Jurkat, Clone E6-1 (cell line): ENCODE measurements at regions not wholly inside any gene's neighbourhood (a gene's known extent, or its start where the extent isn't known, plus 50 kb on each side); places are given as distances from the start of the nearest gene placed in this dataset.

Experiments used
- DNase-seq: peaks from one replicate; pipeline ENCODE4 v3.0.0-alpha.2; 2011; ENCODE audit warnings: low read depth, low spot score
- H3K4me3 ChIP-seq: 2 replicates; pipeline ENCODE4 v1.5.1; 2011; ENCODE audit warnings: mild to moderate bottlenecking, low read length, control low read depth, moderate library complexity

DNA sequence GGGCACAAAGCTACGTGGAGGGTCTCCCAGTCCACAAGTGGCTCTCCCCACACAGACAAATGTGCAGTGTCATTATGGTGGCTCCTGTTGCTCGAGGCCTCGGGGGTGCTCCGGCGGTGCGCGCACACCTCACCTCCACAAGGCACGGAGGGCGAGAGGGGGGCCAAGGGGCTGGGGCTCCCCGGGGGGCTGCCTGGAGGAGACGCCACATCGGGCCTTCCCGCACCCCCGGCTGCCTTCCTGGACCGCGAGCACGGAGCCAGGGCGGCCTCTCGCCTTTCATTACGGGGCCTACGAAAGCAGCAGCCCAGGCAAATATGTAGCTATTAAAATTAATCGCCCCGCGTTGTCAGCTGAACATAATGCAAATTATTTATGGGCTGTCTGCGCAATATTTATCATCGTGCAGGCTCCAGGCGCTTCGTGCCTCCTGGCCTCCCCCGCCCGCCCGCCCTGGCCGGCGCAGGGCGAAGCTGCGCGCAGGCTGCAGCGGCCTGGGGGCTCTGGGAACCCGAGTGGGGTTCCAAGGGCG is 70.8 kb upstream of the BCOR start:
- H3K4me3 ChIP-seq, result no peak overlapping the region
- DNase-seq, result no peak

GRCh38 chrX:40167850-40168479 is 70.2 kb upstream of the BCOR start:
- DNase-seq, result no peak
- H3K4me3 ChIP-seq, result no peak overlapping the region

GRCh38 chrX:40167233-40167849 is 69.6 kb upstream of the BCOR start:
- H3K4me3 ChIP-seq, result no peak overlapping the region

DNA sequence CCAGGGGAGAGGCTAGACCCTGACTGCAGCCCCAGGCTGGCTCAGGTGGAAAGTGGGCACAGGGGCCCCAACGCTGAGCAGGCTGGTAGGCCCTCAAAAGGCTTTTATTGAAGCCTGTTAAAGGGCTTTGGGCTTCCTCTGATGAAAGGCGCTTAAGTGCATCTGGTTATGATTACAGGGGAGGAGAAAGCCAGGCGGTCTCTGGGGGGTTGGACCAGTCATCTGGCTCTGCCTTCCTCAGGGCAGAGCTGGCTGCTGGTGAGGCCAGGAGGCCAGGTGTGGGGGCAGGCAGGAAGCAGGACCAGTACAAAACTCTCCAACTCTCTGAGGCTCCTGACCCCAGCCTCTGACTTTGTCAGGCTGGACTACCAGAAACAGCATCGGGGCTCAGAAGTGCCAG is 68.8 kb upstream of the BCOR start:
- peak overlapping the region; percentile 13; the same call in 1 of the 2 replicates for H3K4me3 ChIP-seq
- DNase-seq, result peak; percentile 57

More at GRCh38 chrX:40167233-40167849, 69.6 kb upstream of the BCOR start:
- no peak for DNase-seq

DNA sequence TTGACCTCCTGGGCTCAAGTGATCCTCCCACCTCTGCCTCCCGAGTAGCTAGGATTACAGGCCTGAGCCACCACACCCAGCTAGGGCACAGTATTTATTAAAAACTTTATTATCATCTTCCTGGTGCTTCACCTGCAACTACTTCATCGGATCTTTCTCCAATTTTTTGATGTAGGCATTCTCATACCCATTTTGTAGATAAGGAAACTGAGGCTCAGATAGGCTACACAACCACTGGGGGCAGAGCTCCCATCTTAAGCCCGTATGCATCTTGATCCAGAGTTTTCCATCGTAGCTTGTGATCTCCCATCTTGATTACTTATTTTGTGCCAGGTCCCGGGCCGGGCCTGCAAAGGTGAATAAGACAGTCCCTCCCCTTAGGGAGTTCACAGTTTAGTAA is 68.1 kb upstream of the BCOR start:
- DNase-seq, result no peak
- H3K4me3 ChIP-seq, result no peak overlapping the region

GRCh38 chrX:40165206-40165605 is 67.4 kb upstream of the BCOR start:
- no peak for DNase-seq
- H3K4me3 ChIP-seq, result no peak overlapping the region

DNA sequence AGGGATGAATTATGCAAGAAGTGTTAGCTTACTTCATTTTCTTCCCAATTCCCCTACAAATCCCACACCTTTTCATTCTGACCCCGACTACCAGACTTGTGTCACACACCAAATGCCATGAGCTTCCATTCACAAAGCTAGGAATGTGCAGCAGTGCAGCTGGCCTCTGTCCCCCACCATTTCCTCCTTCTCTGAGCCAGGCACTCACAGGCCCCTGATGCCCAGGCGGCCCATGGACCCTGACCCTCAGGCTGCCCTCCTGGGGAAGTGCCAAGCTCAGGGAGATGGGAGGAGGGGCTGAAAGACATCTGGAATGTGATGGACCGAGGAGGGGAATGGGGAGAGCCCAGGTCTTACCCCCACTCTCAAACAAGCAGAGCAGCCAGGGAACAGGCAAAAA is 67.0 kb upstream of the BCOR start:
- no peak for DNase-seq
- H3K4me3 ChIP-seq, result no peak overlapping the region

DNA sequence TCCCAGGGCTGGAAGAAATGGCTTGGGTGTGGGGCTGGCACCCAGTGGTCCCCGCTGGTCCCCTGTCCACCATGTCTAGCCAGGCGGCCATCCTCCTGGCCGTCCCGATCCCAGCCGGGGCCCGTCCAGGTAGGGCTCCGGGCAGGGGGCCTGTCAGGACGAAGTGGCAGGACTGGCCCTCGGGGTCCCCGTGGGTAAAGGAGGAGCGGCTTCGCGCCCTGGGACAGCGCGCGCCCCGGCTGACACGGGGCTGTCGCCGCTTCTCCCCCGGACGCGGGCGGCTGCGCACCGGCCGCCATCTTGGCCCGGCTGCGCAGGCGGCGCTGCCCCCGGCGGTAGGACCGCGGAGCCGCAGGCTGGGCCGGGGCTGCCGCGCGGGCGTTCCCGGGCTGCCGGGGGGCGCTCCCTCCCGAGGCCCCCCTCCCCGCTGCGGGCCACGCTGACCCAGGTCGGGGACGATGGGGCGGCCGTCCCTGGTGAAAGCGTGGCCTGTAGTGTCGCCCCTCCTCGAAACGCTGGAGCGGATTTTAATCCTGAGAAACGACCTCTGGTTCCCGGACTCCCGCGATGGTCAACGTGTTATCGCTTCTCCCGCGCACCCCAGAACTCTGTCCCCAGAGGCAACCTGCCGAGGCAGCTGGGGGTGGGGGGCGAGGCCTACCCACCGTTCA is 60.4 kb upstream of the BCOR start:
- peak overlapping the region; percentile 55 for H3K4me3 ChIP-seq

GRCh38 chrX:40157228-40158035 is 59.7 kb upstream of the BCOR start:
- peak overlapping the region; percentile 44 for H3K4me3 ChIP-seq
- no peak for DNase-seq

More for the DNA sequence above, 60.4 kb upstream of the BCOR start:
- DNase-seq, result no peak

- no peak for DNase-seq
- H3K4me3 ChIP-seq, result no peak overlapping the region
Observed at GRCh38 chrX:40156470-40157227, 58.9 kb upstream of the BCOR start.

- H3K4me3 ChIP-seq, result no peak overlapping the region
- no peak for DNase-seq
Observed at GRCh38 chrX:40155589-40156469, 58.1 kb upstream of the BCOR start.

- DNase-seq, result no peak
Observed at GRCh38 chrX:40154853-40155588, 57.3 kb upstream of the BCOR start.

DNA sequence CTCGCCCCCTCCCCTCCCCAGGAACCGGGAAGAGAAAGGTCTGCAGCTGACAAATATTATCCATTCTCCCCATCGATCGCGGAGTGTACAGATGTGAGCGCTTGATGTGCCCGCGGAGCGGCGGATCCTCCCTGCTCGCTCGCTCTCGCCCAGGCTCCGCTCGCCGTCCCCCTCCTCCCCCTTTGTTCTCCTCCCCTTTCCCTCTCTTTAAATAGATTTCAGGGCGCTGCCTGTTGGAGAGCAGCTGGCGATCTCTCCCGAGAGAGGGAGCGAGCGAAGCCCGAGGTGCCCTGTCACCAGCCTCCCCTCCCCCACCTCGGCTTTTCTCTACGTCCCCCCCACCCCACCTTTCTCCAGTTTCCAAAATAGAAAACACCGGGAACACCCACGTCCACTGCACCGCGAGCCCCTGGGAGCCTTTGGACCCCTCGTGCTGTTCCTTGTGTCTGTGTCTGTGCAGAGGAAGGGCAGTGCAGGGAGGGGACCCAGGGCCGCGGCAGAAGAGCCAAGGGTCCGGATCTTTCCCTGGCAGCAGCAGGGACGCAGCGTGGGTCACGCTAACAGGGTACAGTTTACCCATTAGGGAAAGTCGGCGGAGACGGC is 56.6 kb upstream of the BCOR start:
- H3K4me3 ChIP-seq, result no peak overlapping the region
- no peak for DNase-seq

More at GRCh38 chrX:40154853-40155588, 57.3 kb upstream of the BCOR start:
- no peak overlapping the region for H3K4me3 ChIP-seq

DNA sequence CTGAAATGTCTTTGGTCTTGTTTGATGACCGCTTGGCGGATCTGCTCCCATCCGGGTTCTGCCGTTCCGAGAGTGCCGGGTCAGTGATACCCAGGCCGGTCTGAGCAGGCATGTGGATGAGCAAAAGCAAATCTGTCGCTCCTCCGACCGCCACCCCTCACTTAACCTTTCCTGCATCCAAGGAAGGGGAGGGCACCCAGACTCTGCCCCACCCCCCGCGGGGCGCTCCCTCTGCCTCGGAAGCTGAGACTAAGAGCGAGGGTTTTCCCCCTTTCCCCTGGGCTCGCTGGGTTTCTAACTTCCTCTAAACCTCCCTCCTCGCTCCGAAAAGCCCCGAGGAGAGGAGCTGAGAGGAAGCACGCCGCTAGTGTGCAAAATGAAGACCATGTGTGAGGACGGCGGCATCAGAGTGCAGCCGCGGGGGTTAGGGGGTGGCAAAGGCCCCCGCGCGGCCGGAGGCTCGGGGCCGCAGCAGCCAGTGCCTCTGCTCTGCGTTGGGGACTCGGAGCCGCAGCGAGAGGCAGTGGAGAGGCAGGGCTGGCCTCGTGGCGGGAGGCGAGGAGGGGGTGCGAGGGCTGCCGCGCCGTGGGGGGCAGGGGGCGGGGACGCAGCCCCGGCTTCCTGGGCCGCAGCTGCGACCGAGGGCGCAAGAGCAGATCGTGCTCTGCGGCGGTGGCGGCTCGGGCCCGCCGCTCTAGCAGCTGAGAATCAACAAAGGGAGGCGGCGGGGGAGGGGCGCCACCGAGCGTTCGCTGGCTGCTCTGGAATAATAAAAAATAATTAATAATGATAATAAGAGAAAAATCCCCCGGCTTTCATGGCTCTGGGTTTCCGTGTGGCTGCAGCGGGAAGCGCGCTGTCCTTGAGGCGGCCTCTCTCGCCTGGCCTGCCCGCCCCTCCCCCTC is 55.8 kb upstream of the BCOR start:
- DNase-seq, result peak; percentile 67
- peak overlapping the region; percentile 51 for H3K4me3 ChIP-seq

DNA sequence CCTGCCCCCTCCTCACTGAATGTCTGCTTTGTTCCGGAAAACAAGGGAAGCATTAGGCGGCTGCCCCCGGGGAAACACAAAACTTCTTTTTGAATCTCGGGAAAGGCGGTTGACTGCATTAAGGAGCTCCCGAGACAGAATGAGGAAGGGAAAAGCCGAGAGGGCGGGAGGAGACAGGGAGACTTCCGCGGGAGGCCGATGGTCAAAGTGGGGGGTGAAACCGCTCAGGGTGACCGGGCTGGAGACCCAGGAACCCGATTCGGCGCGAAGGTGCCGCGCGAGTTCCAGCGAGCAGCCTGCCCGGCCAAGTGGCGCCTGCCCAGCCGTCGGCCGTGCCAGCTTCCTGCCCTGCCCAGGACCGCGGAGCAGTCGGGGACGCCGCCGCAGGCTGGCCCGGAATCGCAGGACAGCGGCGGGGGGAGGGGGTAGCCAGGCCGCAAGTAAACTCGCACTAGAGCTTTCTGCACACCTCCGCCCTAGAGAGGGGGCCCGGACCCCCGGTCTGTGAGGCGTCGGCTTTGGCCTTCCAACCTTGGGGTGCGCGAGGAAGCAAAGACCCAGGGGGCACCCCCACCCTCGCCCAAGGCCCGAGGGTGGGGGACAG is 55.1 kb upstream of the BCOR start:
- DNase-seq, result no peak
- peak overlapping the region; percentile 51 for H3K4me3 ChIP-seq
